ENCODE measurements at regions not wholly inside any gene's neighbourhood (a gene's known extent, or its start where the extent isn't known, plus 50 kb on each side); places are given as distances from the start of the nearest gene placed in this dataset.
"Not testable (repeated sequence)": the region's sequence is repeated elsewhere in the genome, so short reads cannot be mapped to it uniquely, and the experiment has no call there.

DNA sequence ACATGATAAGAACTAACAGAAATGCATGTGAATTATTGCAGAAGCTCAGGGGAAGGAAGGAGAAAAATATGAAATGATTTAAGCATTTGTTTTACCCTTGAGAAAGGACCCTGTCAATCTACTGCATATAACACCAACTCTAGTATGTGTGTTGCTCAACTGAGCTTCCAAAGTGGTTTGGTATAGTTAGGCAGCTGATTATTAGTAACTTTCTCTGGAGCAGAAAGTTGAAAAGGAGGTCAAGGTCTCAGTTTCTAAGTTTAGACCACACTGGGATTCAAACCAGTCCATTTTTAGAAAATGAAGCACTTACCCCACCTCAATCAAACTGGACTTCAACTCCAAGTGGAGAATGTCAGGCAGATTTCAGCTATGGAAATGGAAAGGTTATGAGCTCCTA lies 123.3 kb upstream of the CDC42EP3 start:
- no peaks in the 10 kb centered on the region for H3K9me3 Mint-ChIP-seq
- no peaks in the 10 kb centered on the region for H3K4me1 Mint-ChIP-seq
- POLR2A ChIA-PET: no interaction called here
- H3K27me3 Mint-ChIP-seq: no peaks in the 10 kb centered on the region
- CTCF ChIA-PET: interaction anchor here (1.2 kb wide), 1 partner anchor 312 kb away, joined by 3 read pairs; no protein-coding TSS in a partner anchor
- no peak overlapping the region for H3K27ac Mint-ChIP-seq
- H3K36me3 Mint-ChIP-seq (ENCODE audit: low read depth): peaks cover 2% of the 10 kb centered on the region
- no peak for DNase-seq
- H3K4me3 Mint-ChIP-seq: no peak overlapping the region

DNA sequence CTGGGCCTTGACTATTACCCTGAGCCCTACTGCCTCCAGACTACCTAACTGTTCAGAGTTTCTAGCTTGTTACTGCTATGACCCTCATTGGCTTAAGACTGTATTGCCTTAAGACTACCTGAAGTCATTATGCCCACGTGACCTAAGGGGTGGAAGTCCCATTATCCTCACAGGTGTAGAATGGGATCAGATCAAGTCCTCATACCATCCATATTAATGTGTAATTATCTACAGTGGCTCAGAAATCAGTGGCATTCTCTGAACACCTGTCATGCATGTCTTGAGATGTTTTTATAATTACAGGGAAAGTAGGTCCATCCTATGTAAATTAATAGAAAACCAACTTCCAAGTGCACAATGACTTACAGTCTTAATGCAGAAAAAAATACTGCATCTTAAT lies 124.0 kb upstream of the CDC42EP3 start:
- no peaks in the 10 kb centered on the region for H3K4me1 Mint-ChIP-seq
- ChIA-PET CTCF (no interaction called here), POLR2A (no interaction called here)
- H3K27me3 Mint-ChIP-seq: no peaks in the 10 kb centered on the region
- no peak overlapping the region for H3K4me3 Mint-ChIP-seq
- H3K9me3 Mint-ChIP-seq: no peaks in the 10 kb centered on the region
- no peak for DNase-seq
- no peak overlapping the region for H3K27ac Mint-ChIP-seq
- no peaks in the 10 kb centered on the region for H3K36me3 Mint-ChIP-seq (ENCODE audit: low read depth)

DNA sequence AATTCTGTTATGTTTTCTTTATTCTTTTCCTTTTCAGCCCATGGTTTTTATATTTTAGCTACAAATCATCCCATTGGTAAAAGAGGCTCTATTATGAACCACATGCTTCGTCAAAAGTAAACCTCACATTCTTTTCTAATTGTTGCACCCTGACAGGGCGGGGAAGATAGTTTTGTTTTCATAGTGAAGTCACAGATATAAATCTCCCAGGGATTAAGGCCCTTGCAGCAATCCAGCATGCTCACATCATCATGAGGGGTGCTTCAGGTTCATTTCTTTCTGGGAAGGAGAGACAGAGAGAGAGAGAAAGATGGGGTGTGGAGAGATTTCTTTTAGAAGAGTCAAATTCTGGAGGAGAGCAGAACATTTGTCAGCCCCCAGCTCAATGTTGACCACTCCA lies 124.5 kb upstream of the CDC42EP3 start:
- Mint-ChIP-seq H3K27ac (no peak overlapping the region), H3K36me3 (ENCODE audit: low read depth) (no peaks in the 10 kb centered on the region), H3K9me3 (no peaks in the 10 kb centered on the region), H3K27me3 (no peaks in the 10 kb centered on the region), H3K4me3 (no peak overlapping the region), H3K4me1 (no peaks in the 10 kb centered on the region)
- DNase-seq: no peak
- CTCF ChIA-PET: no interaction called here
- POLR2A ChIA-PET: no interaction called here

DNA sequence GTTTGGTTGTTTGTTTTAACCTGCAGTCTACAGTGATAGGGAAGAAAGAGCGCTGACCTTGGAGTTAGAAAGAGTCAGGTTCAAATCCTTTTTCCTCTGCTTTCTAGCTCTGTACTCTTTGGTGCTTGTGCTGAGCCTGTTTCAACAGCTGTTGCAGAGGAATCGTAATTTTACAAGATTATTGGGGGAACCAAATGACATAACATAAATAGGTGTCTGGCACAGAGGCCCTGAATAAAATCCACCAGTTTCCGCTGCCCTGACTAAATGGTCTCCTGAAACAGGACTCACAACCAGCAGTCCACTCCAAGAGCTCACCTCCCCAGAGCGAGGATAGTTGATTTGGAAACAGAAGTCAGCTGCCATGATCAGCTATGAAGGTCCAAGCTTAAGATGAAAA lies 125.0 kb upstream of the CDC42EP3 start:
- Mint-ChIP-seq H3K4me3 (no peak overlapping the region), H3K36me3 (ENCODE audit: low read depth) (no peaks in the 10 kb centered on the region), H3K9me3 (no peaks in the 10 kb centered on the region), H3K4me1 (no peaks in the 10 kb centered on the region), H3K27ac (no peak overlapping the region), H3K27me3 (no peaks in the 10 kb centered on the region)
- CTCF ChIA-PET: no interaction called here
- POLR2A ChIA-PET: no interaction called here
- no peak for DNase-seq

DNA sequence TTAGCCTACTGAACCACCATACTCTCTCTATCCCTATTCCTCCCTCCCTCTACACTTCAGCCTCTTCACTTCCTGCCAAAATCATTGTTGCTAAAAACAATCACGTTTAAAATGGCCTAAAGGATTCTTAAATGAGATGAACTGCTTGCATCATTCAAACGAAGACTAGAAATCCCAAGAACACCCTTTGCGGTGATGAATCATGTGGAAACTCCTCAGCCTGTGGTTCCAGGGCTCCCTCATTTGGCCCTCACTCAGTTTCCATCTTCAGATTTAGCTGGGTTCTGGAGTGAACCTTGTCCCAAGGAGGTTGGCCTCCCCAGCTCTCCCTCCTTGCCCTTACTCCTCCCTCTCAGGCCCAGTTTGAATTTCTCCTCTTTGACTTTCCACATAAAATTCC lies 125.6 kb upstream of the CDC42EP3 start:
- DNase-seq: no peak
- H3K4me1 Mint-ChIP-seq: no peaks in the 10 kb centered on the region
- CTCF ChIA-PET: no interaction called here
- no peak overlapping the region for H3K4me3 Mint-ChIP-seq
- H3K27me3 Mint-ChIP-seq: no peaks in the 10 kb centered on the region
- no peaks in the 10 kb centered on the region for H3K9me3 Mint-ChIP-seq
- no peaks in the 10 kb centered on the region for H3K36me3 Mint-ChIP-seq (ENCODE audit: low read depth)
- POLR2A ChIA-PET: no interaction called here
- no peak overlapping the region for H3K27ac Mint-ChIP-seq

DNA sequence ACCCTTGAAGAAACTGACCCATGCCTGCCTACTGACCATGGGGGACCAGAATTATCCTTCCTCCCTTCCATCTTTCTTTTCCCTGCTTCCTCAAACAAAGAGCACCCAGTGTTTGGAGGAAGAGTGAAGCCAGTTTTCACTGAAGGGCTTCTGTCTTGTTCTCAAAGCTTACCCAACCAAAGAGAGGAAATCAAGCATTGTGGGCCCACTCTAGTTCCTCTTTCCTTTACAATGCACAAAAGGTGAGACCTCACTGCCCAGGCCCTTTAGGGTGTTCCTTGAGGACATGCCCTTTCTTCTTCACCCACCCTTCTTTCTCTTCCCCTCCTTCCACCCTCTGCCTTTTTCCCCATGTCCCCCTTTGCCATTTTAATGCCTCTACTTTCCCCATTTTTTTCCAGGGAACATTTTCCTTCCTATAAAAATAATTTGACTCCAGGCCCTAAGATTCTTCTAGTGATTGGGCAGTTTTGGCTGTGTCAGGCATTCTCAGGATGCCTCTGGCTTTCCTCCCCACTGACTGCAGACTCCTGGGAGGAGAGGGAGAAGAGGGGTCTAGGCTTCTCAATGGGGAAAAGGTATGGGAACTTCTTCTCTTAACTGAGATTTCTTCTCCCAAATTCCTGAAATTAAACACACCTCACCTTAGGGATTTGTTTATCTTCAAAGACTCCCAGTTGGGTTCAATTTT lies 126.6 kb upstream of the RMDN2 start:
- no peaks in the 10 kb centered on the region for H3K36me3 Mint-ChIP-seq (ENCODE audit: low read depth)
- CTCF ChIA-PET: interaction anchor here (0.7 kb wide), 1 partner anchor 9 kb away, joined by 3 read pairs; no protein-coding TSS in a partner anchor
- H3K4me3 Mint-ChIP-seq: no peak overlapping the region

DNA sequence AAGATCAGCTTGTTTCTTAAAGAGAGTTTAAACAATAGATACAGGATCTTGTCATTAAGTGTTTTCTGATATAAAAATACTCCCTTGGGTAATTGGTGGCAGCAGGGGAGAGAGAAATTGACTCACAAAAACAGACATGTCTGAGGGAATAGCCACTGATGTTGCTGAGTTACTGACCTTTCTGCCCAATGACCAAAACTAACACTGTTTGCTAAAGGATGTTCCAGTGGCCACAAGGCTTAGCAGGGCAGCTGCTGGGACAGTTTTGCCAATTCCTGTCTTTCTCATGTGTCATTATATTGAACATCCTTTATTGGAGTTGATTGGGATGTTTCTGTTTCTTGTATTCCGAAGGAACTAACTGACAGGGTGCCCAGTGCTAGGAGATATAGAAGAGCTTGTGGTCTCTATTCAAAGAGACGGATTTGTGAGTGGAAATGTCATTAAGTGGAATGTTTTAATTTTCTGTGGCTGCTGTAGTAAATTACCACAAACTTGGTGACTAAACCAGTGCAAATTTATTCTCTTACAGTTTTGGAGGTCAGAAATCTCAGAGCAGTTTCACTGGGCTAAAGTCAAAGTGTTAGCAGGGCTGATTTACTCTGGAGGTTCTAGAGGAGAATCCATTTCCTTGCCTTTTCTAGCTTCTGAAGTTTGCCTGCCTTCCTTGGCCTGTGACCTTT lies 124.8 kb upstream of the RMDN2 start:
- Mint-ChIP-seq H3K4me3 (no peak overlapping the region), H3K27ac (no peak overlapping the region), H3K27me3 (no peaks in the 10 kb centered on the region), H3K4me1 (no peaks in the 10 kb centered on the region), H3K36me3 (ENCODE audit: low read depth) (no peaks in the 10 kb centered on the region), H3K9me3 (no peaks in the 10 kb centered on the region)
- POLR2A ChIA-PET: no interaction called here
- CTCF ChIA-PET: interaction anchor here (1.1 kb wide), 1 partner anchor 33 kb away, joined by 4 read pairs; no protein-coding TSS in a partner anchor
- DNase-seq: no peak

More for the DNA sequence above, 126.6 kb upstream of the RMDN2 start:
- no peak for DNase-seq
- no peaks in the 10 kb centered on the region for H3K4me1 Mint-ChIP-seq
- POLR2A ChIA-PET: no interaction called here
- H3K27me3 Mint-ChIP-seq: no peaks in the 10 kb centered on the region
- H3K9me3 Mint-ChIP-seq: no peaks in the 10 kb centered on the region
- no peak overlapping the region for H3K27ac Mint-ChIP-seq

DNA sequence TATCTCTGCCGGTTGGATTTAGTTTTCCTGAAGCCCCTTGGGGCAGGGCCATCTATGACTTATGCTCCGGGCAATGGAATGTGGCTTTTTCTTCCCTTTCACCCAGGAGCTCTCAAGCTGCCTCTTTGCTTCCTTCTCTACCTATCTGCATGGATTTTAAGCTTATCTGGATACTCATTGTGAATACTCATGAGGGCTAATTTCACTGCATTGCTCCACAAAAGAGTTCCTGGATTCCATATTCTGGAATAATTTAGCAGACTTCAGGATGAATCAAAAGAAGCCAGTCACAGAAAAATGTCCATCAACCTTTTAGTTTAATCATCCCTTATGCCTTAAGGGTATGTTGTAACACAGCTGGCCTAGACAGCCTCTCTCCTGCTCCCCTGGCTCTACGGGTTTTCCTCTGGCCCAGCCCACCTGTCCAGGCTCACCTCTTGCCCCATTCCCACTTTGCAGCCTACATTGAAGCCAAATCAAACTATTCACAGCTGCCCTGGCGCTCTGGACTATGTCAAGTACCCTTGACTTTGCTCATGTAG lies 122.8 kb upstream of the RMDN2 start:
- no peak overlapping the region for H3K27ac Mint-ChIP-seq
- H3K4me1 Mint-ChIP-seq: no peaks in the 10 kb centered on the region
- peaks cover 4% of the 10 kb centered on the region for H3K27me3 Mint-ChIP-seq
- ChIA-PET CTCF (no interaction called here), POLR2A (no interaction called here)
- H3K4me3 Mint-ChIP-seq: no peak overlapping the region
- no peaks in the 10 kb centered on the region for H3K36me3 Mint-ChIP-seq (ENCODE audit: low read depth)
- peaks cover 7% of the 10 kb centered on the region for H3K9me3 Mint-ChIP-seq
- DNase-seq: no peak

DNA sequence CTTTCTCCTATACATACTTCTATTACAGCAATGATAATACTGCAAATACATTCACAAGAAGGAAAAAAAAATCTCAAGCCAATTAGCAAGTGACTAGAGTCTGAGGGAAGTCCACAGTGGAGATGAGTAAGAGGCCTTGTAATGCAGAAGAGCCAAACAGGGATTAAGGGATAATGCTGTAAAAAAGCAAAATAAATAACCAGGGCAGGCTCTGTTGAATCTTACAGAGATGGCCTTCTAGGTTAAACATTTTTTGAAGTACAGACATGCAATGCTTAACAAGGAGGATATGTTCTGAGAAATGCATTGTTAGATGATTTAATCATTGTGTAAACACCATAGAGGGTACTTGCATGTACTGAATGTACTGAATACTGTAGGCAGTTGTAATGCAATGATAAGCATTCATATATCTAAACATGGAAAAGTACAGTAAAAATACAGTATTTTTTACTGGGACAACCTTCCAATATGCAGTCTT lies 122.1 kb upstream of the RMDN2 start:
- Mint-ChIP-seq H3K27ac (no peak overlapping the region), H3K9me3 (peaks cover 11% of the 10 kb centered on the region), H3K4me3 (no peak overlapping the region), H3K36me3 (ENCODE audit: low read depth) (no peaks in the 10 kb centered on the region), H3K27me3 (peaks cover 4% of the 10 kb centered on the region), H3K4me1 (no peaks in the 10 kb centered on the region)
- ChIA-PET CTCF (no interaction called here), POLR2A (no interaction called here)
- no peak for DNase-seq

DNA sequence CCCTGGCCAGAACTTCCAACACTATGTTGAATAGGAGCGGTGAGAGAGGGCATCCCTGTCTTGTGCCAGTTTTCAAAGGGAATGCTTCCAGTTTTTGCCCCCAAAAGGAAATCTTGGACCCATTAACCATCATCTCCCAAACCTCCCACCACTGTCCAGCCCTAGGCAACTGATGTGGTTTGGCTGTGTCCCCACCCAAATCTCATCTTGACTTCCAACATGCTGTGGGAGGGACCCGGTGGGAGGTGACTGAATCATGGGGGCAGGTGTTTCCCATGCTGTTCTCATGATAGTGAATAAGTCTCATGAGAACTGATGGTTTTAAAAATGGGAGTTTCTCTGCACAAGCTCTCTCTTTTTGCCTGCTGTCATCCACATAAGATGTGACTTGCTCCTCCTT lies 119.1 kb upstream of the RMDN2 start:
- POLR2A ChIA-PET; DNase-seq; H3K36me3 Mint-ChIP-seq (ENCODE audit: low read depth); H3K4me1 Mint-ChIP-seq; H3K27me3 Mint-ChIP-seq; H3K27ac Mint-ChIP-seq; CTCF ChIA-PET; H3K4me3 Mint-ChIP-seq: not testable (repeated sequence)
- peaks cover 11% of the 10 kb centered on the region for H3K9me3 Mint-ChIP-seq

DNA sequence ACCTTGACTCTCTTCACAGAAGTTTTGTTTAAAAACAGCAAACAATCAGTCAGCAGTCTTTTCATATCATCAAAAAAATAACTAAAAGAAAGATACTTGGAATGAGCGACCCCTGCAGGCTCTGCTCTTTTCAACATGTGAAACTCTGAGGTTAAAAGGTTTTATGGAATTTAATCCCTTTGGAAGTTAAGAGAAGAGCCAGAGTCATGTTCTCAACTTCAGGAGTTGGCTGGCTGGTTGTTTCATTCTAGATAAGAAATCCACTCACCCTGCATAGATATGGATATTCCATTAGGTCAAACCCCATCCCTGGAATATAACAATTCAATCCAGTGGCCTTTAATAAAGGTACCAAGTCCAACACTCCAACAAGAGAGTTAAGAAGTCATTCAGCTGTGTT lies 115.6 kb upstream of the RMDN2 start:
- no peak overlapping the region for H3K4me3 Mint-ChIP-seq
- peaks cover 2% of the 10 kb centered on the region for H3K4me1 Mint-ChIP-seq
- H3K36me3 Mint-ChIP-seq (ENCODE audit: low read depth): no peaks in the 10 kb centered on the region
- H3K9me3 Mint-ChIP-seq: peaks cover 11% of the 10 kb centered on the region
- CTCF ChIA-PET: interaction anchor here (1.5 kb wide), 1 partner anchor 68 kb away, joined by 4 read pairs; no protein-coding TSS in a partner anchor
- no peak overlapping the region for H3K27ac Mint-ChIP-seq
- no peak for DNase-seq
- POLR2A ChIA-PET: no interaction called here
- H3K27me3 Mint-ChIP-seq: peaks cover 4% of the 10 kb centered on the region

DNA sequence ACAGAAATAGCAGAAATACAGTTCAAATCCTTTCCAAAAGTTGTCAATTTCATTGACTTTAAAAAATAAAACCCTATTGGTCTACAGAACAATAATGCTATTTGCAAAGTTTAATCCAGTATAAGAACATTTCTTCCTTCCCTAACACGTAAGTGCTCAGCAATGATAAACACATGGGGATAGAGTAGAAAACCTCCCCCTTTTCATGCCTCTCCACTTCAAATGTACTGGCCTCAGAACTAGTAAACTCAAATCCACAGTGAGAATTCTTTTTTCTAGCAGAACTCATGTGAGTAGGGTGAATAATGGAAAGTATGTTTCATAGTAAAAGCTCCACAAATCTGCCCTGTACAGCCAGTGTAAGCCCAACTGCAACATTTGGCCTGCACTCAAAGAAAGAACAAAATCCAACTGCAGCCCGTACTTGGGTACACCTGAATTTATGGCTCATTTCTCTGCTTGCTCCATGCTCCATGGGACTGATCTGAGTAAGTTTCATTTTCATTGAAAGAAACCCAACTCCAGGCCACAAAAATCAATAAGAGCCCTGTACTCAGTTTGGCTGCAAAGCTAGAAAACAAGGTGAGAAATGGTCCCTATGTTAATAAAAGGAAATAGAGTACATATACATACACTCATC lies 115.0 kb upstream of the RMDN2 start:
- Mint-ChIP-seq H3K36me3 (ENCODE audit: low read depth) (no peaks in the 10 kb centered on the region), H3K27ac (no peak overlapping the region), H3K4me3 (no peak overlapping the region), H3K4me1 (peaks cover 2% of the 10 kb centered on the region), H3K9me3 (peaks cover 11% of the 10 kb centered on the region), H3K27me3 (peaks cover 4% of the 10 kb centered on the region)
- ChIA-PET CTCF (interaction anchor here (1.5 kb wide), 1 partner anchor 68 kb away, joined by 4 read pairs; no protein-coding TSS in a partner anchor), POLR2A (no interaction called here)
- no peak for DNase-seq

DNA sequence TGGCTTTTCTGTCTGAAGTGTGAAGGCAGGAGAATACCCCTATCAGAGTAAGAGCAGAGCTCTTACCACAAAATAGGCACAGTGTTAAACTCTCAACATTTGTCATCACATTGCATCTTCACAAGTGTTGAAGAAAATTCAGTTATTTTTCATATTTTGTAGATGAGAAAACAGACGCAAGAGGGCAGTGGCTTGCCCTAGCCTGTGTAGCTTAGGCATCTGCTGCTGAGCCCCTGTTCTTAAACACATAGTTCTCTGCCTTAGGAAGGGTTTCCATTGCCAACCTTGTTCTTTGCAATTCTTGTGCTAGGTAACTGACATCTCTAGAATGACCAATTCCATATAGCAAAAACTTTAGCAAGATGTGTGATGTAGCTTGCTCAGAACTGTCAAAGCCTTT lies 112.7 kb upstream of the RMDN2 start:
- ChIA-PET CTCF (interaction anchor here (0.8 to 1.5 kb wide), 2 partner anchors 20 to 65 kb away, joined by 3 to 5 read pairs; no protein-coding TSS in a partner anchor), POLR2A (no interaction called here)
- peaks cover 2% of the 10 kb centered on the region for H3K9me3 Mint-ChIP-seq
- H3K36me3 Mint-ChIP-seq (ENCODE audit: low read depth): no peaks in the 10 kb centered on the region
- H3K4me3 Mint-ChIP-seq: no peak overlapping the region
- no peaks in the 10 kb centered on the region for H3K27me3 Mint-ChIP-seq
- H3K4me1 Mint-ChIP-seq: peaks cover 2% of the 10 kb centered on the region
- no peak for DNase-seq
- H3K27ac Mint-ChIP-seq: no peak overlapping the region

Measured in activated CD4-positive, alpha-beta memory T cell treated with anti-CD3 and anti-CD28 coated beads, Interleukin-2, amount 10 ng/mL, durations not matched to agents 7 days and 5 days (primary cell).